NCI-H226 (cell line): ENCODE measurements at regions not wholly inside any gene's neighbourhood (a gene's known extent, or its start where the extent isn't known, plus 50 kb on each side); places are given as distances from the start of the nearest gene placed in this dataset.
"Not testable (repeated sequence)": the region's sequence is repeated elsewhere in the genome, so short reads cannot be mapped to it uniquely, and the experiment has no call there.

Experiments
- DNase-seq: peaks from one replicate; pipeline ENCODE4 v3.0.0-alpha.2; 2015

DNA sequence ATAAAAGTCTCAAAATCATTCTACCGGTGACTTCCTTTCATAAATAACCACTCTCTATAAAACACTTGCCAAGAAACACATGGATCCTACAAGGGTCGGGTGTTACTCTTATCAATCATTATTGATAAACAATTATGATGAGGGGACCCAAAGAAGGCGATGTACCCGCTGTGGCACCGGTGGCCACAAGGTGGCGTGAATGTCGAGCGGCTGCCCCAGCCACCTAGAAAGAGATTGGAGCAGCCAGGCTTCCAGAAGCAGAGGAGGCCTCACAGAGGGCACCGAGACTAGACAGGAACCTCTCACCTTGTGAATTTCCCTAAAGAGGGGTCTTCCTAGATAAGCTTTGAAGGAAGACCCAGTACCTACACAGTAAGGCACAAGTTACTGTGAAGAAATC, 80.5 kb upstream of the GOLGA6L6 start:
- not testable (repeated sequence) for DNase-seq

DNA sequence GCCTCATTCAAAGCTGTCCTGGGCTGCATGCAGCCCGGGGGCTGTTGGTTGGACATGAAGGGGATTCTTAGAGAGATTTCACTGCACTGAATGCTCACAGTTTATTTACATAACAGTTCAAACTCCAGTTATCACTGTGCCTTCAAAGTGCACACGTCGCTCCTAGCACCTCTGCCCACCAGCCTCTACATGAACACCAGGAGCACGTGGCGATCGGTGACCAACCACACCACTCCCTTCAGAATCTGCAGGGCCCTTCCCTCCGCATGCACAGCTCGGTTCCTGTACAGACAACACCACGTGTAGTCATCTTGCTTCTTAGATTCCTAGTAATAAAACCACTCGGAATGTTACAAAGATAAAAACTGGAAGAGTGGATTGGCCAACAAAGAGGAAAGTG, 72.9 kb upstream of the GOLGA6L6 start:
- DNase-seq: not testable (repeated sequence)

DNA sequence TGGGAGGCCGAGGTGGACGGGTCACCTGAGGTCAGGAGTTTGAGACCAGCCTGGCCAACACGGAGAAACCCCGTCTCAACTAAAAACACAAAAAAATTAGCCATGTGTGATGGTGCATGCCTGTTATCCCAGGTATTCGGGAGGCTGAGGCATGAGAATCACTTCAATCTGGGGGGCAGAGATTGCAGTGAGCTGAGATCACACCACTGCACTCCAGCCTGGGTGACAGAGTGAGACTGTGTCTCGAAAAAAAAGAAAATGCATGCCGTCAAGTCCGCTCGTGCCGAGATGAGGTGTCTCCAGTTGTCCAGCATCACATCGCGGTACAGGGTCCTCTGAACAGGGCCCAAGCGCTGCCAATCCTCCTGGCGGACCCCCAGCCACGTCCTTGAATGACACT, 71.2 kb upstream of the GOLGA6L6 start:
- not testable (repeated sequence) for DNase-seq

DNA sequence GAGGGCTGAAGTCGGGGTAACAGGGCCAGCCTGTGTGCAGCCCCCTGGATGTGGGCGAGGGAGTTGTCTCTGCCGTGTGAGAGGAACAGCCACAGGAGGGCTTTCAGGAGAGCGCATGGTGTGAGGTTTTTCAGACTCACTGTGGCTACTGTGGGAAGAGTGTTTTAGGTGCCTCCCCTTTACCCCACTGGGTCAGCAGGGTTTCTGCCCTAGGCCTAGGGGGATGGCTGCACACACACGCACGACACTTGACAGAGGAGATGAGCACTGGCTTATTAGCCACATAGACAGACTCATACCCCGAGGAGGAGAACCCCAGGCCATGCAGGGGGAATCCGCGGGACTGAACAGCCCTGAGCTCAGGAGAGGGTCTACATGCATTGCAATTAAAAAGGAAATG, 70.8 kb upstream of the GOLGA6L6 start:
- not testable (repeated sequence) for DNase-seq

DNA sequence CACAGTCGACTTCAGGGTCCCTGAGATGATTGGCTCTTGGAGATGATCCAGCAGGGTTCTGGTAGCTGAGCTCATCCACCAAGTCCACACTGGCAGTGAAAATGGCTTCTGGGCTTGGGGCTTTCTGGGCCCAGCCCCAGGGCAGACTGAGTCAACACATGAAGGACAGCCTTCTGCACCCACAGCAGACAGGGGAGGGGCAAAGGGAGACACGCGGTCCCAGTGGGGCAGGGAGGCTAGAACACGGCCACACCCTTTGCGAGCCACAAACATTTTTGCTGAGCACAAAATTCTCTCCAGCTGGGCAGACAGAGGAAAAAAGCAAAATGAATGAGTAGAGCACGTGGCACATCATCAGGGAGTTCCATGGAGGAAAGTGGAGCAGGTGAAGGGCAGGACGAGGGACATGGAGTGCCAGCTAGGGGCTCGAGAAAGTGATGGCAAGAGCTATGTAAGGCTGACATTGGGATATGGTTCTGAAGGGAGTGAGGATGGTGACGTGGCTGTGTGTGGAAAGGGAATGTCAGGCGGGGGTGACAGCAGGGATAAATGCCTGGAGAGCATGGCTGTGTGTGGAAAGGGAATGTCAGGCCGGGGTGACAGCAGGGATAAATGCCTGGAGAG, 70.2 kb upstream of the GOLGA6L6 start:
- not testable (repeated sequence) for DNase-seq

DNA sequence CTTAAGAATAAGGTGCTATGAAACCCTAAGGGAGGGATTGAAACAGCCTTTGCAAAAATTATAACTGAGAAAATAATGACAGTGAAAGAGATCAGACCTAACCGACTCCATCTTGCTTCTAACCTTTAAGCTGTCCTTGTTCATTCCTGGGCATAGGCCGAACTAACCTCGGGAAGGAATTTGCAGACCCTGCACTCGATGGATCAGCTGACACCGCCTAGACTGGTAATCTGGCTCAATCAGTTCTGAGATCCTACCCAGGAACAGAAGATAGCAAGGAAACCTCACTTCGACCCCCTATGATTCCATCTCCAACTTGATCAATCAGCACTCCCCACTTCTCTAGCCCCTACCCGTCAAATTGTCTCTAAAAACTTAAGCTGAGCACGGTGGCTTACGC, 66.6 kb upstream of the GOLGA6L6 start:
- not testable (repeated sequence) for DNase-seq

DNA sequence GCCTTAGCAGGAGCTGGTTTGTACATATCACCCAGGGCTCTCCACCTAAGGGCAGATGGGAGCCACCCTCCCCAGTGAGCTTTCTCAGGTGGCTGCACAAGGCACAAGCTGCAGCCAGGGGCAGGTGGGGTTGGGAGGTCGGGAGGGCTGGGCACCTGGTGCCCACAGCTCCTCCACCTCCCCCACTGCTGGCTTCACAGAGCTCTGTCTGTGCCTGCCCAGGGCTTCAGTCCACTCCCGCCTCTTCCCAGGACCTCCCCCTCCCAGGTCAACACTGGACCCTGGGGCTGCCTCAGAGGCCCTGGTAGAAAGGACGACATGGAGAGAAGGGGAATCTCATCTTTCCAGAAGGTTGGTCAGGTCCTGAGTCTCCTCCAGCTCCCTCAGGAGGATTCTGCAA, 55.6 kb upstream of the GOLGA6L6 start:
- not testable (repeated sequence) for DNase-seq

DNA sequence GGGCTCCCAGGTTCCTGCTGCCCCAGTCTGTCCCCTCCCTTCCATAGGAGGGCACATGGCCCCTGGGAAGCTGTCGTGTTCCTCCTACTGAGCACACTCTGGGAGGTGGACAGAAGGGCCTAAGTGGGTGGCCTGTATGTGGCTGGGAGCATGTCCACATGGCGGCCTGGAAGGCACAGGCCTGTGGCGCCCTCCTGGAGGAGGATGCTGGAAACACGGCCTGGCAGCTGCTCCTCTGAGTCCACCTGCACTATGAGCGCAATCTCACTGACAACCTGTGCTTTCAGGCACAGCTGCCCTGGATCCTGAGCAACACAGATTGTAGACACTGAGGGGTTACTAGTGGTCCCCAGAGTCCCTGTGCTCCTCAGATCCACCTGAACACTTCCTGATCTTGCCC, 52.6 kb upstream of the GOLGA6L6 start:
- DNase-seq: not testable (repeated sequence)

DNA sequence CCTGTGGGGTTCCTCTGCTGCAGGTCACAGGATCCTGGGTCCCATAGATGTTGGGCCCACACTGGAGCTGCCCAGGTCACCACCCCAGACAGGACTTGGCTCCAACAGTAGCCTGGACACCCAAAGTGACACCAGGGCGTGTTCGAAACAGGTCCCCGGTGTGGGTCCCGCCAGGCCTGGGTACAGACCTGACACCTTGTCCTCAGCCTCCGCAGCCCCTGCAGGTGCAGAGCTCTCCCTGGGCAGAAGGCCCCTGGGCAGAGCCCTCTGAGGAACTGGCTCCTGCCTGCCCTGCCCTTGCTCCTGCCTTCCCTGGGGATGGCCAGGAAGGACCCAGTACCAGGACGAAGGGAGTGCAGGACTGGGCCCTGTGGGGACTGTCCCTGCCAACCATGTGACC, 50.3 kb upstream of the GOLGA6L6 start:
- not testable (repeated sequence) for DNase-seq
